ENCODE measurements at regions not wholly inside any gene's neighbourhood (a gene's known extent, or its start where the extent isn't known, plus 50 kb on each side); places are given as distances from the start of the nearest gene placed in this dataset.

GRCh38 chr2:239876271-239876947, 148.7 kb downstream of the NDUFA10 start:
- TF ChIP-seq CTCF (IDR thresholded peaks at IDR 0.05) (no peak), ZFX (IDR thresholded peaks at IDR 0.05; ENCODE audit: borderline replicate concordance) (no peak)

Measured in 22Rv1 (cell line).